SK-N-SH treated with all-trans-retinoic acid at 6 μM for 48 hours (cell line): ENCODE measurements at regions not wholly inside any gene's neighbourhood (a gene's known extent, or its start where the extent isn't known, plus 50 kb on each side); places are given as distances from the start of the nearest gene placed in this dataset.

Experiments used
- BACH2 ChIP-seq: fragments of 250-450 bp; sonication (Bioruptor Pico); IDR thresholded peaks from 2 replicates; pipeline ENCODE4 v1.9.0; 2021; ENCODE audit warnings: mild to moderate bottlenecking, borderline replicate concordance
- CREB5 ChIP-seq: fragments of 250-450 bp; sonication (Bioruptor Pico); IDR thresholded peaks from 2 replicates; pipeline ENCODE4 v1.5.1; 2020; ENCODE audit warnings: low read depth, mild to moderate bottlenecking, moderate library complexity
- CSDC2 ChIP-seq: fragments of 250-450 bp; sonication (Bioruptor Pico); IDR thresholded peaks from 2 replicates; pipeline ENCODE4 v1.5.0; 2020; ENCODE audit warnings: mild to moderate bottlenecking, moderate library complexity
- CSRNP3 ChIP-seq: fragments of 250-450 bp; sonication (Bioruptor Pico); IDR thresholded peaks from 2 replicates; pipeline ENCODE4 v1.5.1; 2021; ENCODE audit warnings: mild to moderate bottlenecking, moderate library complexity
- ESRRG ChIP-seq: fragments of 250-450 bp; sonication (Bioruptor Pico); IDR thresholded peaks from 2 replicates; pipeline ENCODE4 v1.6.1; 2021; ENCODE audit warnings: mild to moderate bottlenecking
- ISL1 ChIP-seq: fragments of 250-450 bp; sonication (Bioruptor Pico); IDR thresholded peaks from 2 replicates; pipeline ENCODE4 v2.1.2; 2022; ENCODE audit warnings: mild to moderate bottlenecking, moderate library complexity
- TCF4 ChIP-seq: fragments of 250-450 bp; sonication (Bioruptor Pico); IDR thresholded peaks from 2 replicates; pipeline ENCODE4 v1.8.0; 2021; ENCODE audit warnings: mild to moderate bottlenecking, moderate library complexity, borderline replicate concordance
- ZC3H10 ChIP-seq: fragments of 250-450 bp; sonication (Bioruptor Pico); IDR thresholded peaks from 2 replicates; pipeline ENCODE4 v1.5.1; 2021; ENCODE audit warnings: mild to moderate bottlenecking, moderate library complexity
- ZFP3 ChIP-seq: fragments of 250-450 bp; sonication (Bioruptor Pico); IDR thresholded peaks from 2 replicates; pipeline ENCODE4 v1.5.0; 2020; ENCODE audit warnings: mild to moderate bottlenecking, moderate library complexity
- ZFP30 ChIP-seq: fragments of 450-650 bp; formaldehyde crosslinking; IDR thresholded peaks from 2 replicates; pipeline ENCODE4 v1.5.0; 2022; ENCODE audit warnings: mild to moderate bottlenecking, moderate library complexity

- TF ChIP-seq CSRNP3 (CRISPR knock-in tag), result no peak
- TF ChIP-seq ZC3H10 (CRISPR knock-in tag), result no peak
- TF ChIP-seq ESRRG (CRISPR knock-in tag), result no peak
- TF ChIP-seq BACH2 (CRISPR knock-in tag), result no peak
- no peak for TF ChIP-seq CREB5 (CRISPR knock-in tag)
- TF ChIP-seq ZFP3 (CRISPR knock-in tag), result no peak
- no peak for TF ChIP-seq ISL1 (CRISPR knock-in tag)
- TF ChIP-seq CSDC2, result no peak
- TF ChIP-seq TCF4 (CRISPR knock-in tag), result no peak
- TF ChIP-seq ZFP30, result no peak
These were observed 56.9 kb upstream of the SLITRK5 start for GRCh38 chr13:87614276-87614675.
